Thoracic aorta (tissue), 2 donors: ENCODE measurements at regions not wholly inside any gene's neighbourhood (a gene's known extent, or its start where the extent isn't known, plus 50 kb on each side); places are given as distances from the start of the nearest gene placed in this dataset.

Experiments used
- ATAC-seq: fragments of 150-250 bp; one replicate; pipeline ENCODE4 v1.8.0; 2017; ENCODE audit warnings: low read depth; ENCODE audit not compliant: insufficient number of reproducible peaks, low FRiP score
- DNase-seq: peaks from one replicate; pipeline ENCODE4 v3.0.0-alpha.2; 2020; ENCODE audit warnings: low spot score
- H3K27ac ChIP-seq, 2 donors: fragments of 200-600 bp; sonication (generic); 1 replicate in 1 of 2; 2 replicates in 1 of 2; pipeline ENCODE4 v1.5.1; 2016; ENCODE audit warnings: mild to moderate bottlenecking in 2 of 2, moderate library complexity in 2 of 2
- H3K27me3 ChIP-seq: fragments of 200-600 bp; sonication (generic); replicated peaks from 2 replicates; pipeline ENCODE4 v1.6.0; 2016; ENCODE audit warnings: mild to moderate bottlenecking; ENCODE audit not compliant: insufficient read depth
- H3K36me3 ChIP-seq: fragments of 200-600 bp; sonication (generic); one replicate; pipeline ENCODE4 v1.5.1; 2016
- H3K4me1 ChIP-seq, 2 donors: fragments of 200-600 bp; sonication (generic); 1 replicate in 1 of 2; 2 replicates in 1 of 2; pipeline versions ENCODE4 v1.5.1 to v1.6.0; 2016; ENCODE audit warnings: low read depth in 2 of 2, mild to moderate bottlenecking in 1 of 2; ENCODE audit not compliant: control insufficient read depth in 1 of 2
- H3K4me3 ChIP-seq: fragments of 200-600 bp; sonication (generic); 2 replicates; pipeline ENCODE4 v1.5.1; 2016; ENCODE audit warnings: mild to moderate bottlenecking
- H3K9me3 ChIP-seq: fragments of 200-600 bp; sonication (generic); 2 replicates; pipeline ENCODE4 v1.5.1; 2016
- CTCF ChIP-seq: fragments of 200-600 bp; sonication (generic); IDR thresholded peaks from one replicate; pipeline ENCODE4 v1.5.1; 2019; ENCODE audit warnings: antibody characterized with exemption

GRCh38 chr10:32131388-32131787, 75.2 kb upstream of the KIF5B start:
- H3K27me3 ChIP-seq, result no peaks in the 10 kb centered on the region
- H3K36me3 ChIP-seq, result no peaks in the 10 kb centered on the region
- no peak overlapping the region for H3K4me3 ChIP-seq
- no peak overlapping the region for H3K27ac ChIP-seq
- ATAC-seq (no peak), DNase-seq (no peak)
- H3K9me3 ChIP-seq, result no peaks in the 10 kb centered on the region
- H3K4me1 ChIP-seq, result no peaks in the 10 kb centered on the region
- TF ChIP-seq CTCF, result no peak

- TF ChIP-seq CTCF, result no peak
- ATAC-seq, result no peak
- DNase-seq, result no peak
Observed at GRCh38 chr10:32130788-32131187, 74.6 kb upstream of the KIF5B start.

GRCh38 chr10:32125023-32125422, 68.8 kb upstream of the KIF5B start:
- Histone ChIP-seq H3K27me3 (no peaks in the 10 kb centered on the region), H3K4me1 (peaks cover 0 to 2% of the 10 kb centered on the region in 2 donors), H3K4me3 (no peak overlapping the region), H3K36me3 (no peaks in the 10 kb centered on the region), H3K27ac (no peak overlapping the region), H3K9me3 (no peaks in the 10 kb centered on the region)
- ATAC-seq (no peak), DNase-seq (no peak)
- TF ChIP-seq CTCF, result no peak

More at GRCh38 chr10:32130788-32131187, 74.6 kb upstream of the KIF5B start:
- no peaks in the 10 kb centered on the region for H3K4me1 ChIP-seq
- H3K4me3 ChIP-seq, result no peak overlapping the region
- no peaks in the 10 kb centered on the region for H3K36me3 ChIP-seq
- no peaks in the 10 kb centered on the region for H3K27me3 ChIP-seq
- H3K9me3 ChIP-seq, result no peaks in the 10 kb centered on the region
- no peak overlapping the region for H3K27ac ChIP-seq

- H3K27ac ChIP-seq, result no peak overlapping the region
- H3K4me1 ChIP-seq, result peaks cover 0 to 13% of the 10 kb centered on the region in 2 donors
- TF ChIP-seq CTCF, result no peak
- ATAC-seq, result no peak
- H3K27me3 ChIP-seq, result no peaks in the 10 kb centered on the region
- no peak for DNase-seq
- no peaks in the 10 kb centered on the region for H3K36me3 ChIP-seq
- H3K9me3 ChIP-seq, result no peaks in the 10 kb centered on the region
- no peak overlapping the region for H3K4me3 ChIP-seq
Observed at GRCh38 chr10:32123021-32123420, 66.8 kb upstream of the KIF5B start.

- TF ChIP-seq CTCF, result no peak
- DNase-seq, result no peak
- peaks cover 0 to 13% of the 10 kb centered on the region in 2 donors for H3K4me1 ChIP-seq
- H3K9me3 ChIP-seq, result no peaks in the 10 kb centered on the region
- H3K36me3 ChIP-seq, result no peaks in the 10 kb centered on the region
- H3K4me3 ChIP-seq, result no peak overlapping the region
- no peaks in the 10 kb centered on the region for H3K27me3 ChIP-seq
- no peak for ATAC-seq
- H3K27ac ChIP-seq, result no peak overlapping the region
Observed at GRCh38 chr10:32121648-32122047, 65.4 kb upstream of the KIF5B start.
